ENCODE measurements at regions not wholly inside any gene's neighbourhood (a gene's known extent, or its start where the extent isn't known, plus 50 kb on each side); places are given as distances from the start of the nearest gene placed in this dataset.

DNA sequence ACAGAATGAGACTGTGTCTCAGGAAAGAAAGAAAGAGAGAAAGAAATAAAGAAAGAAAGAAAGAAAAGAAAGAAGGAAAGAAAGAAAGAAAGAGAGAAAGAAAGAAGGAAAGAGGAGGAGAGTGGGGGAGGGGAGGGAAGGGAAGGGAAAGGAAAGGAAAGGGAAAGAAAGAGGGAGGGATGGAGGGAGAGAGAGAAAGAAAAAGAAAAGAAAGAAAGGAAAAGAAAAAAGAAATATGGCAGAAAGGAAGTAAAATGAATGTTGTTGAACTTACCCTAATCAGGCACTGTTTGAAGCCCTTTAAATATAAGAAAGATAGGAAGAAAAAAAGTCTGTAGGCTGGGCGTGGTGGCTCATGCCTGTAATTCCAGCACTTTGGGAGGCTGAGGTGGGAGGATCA is 276.1 kb downstream of the INSC start:
- no peak for DNase-seq

DNA sequence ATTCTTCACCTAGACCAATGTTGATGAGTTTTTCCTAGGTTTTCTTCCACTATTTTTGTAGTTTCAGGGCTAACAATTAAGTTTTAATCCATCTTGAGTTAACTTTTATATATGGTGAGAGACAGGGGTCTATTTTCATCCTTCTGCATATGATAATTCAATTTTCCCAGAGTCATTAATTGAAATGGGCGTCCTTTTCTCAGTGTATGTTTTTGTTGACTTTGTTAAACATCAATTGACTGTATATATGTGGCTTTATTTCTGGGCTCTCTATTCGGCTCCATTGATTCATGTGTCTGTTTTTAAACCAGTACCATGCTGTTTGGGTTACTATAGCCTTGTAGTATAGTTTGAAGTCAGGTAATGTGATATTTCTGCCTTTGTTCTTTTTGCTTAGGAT is 282.1 kb downstream of the INSC start:
- DNase-seq: no peak

DNA sequence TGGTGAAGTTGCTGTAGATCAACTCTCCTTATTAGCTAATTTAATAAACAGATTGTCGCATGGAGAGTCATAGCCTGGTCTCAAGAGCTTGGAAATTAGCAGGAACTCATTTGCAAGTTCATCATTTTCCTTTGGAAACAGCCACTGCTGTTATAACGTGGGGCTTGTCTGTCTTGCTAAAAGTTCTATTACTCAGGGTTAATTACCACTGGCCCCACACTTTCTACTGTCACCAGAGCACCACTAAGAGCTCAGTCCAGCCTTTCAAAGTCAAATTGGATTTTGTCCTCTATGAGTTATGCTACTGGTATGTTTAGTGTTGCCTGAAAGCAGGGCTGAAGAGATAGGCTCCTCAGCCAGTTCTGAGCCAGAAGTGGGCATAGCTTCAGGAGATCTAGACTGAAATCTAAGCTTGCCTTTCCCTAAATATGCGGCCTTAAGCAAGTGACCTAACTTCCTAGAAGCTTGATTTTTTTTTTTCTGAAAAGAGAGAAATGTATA is 292.2 kb downstream of the INSC start:
- no peak for DNase-seq

DNA sequence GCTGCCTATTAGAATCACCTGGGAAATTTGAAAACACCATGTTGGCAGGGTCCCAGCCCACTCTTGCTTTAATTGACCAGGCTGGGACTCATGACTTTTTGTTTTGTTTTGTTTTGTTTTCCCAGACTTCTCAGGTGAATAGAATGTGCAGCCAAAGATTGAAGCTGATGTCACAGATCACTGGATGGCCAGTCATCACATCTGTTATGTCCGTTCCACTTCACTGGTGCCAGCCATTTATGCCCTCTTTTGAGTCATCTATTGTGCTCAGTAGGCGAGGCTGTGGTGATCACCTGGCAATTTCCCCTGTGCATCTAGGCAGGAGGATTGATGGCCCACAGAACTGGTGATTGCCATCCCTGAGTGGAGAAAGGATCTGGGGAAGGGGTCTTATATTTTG is 297.3 kb downstream of the INSC start:
- no peak for DNase-seq

DNA sequence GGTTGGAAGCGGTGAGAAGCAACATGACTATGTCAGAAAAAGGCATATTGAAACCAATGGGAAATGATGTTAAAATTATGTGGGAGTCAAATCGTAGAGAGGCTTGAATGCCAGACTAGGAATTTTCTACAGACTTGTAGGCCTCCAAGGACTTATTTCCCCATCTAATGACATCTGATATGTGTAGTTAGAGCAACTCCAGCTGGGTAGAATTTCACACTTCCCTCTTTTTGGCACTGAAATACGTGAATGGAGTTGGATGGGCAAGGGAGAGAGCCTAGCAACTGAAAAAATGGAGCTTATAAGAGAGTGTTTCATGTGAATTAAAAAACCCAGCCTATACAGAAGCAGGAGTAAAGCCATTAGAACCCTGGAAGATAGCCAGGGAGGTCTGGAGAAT is 304.2 kb downstream of the INSC start:
- no peak for DNase-seq

DNA sequence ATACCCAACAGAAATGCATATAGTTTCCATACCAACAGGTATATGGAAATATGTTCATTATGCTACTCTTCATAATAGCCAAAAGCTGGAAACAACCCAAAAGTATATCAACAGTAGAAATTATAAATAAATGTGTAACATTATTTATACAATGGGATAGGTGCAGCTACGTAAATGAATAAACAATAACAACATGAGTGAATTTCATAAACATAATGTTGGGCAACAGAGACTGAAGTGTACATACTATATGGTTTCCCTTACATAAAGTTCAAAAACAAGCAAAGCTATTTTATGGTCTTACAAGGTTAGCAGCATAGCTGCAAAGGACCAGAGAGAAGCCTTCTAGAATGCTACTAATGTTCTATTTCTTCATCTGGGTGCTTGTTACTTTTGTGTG is 305.0 kb downstream of the INSC start:
- no peak for DNase-seq

DNA sequence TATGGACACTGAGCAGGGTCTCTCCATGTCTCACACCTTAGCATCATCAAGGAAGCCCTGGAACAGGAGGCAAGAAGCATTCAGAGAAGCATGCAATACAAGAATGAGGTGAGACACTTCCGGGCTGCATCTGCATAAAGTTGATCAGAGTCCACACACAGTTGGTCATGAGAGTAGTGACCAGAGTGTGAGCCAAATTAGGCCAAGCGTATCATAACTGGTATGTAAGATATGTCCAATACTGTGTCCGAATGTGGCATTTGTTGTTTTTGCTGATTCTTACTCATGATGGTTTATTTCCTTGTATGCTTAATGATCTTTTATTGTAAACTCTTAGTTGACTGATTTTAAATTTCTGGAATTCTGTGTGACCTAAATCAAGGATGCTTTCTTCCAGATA is 315.7 kb downstream of the INSC start:
- DNase-seq: no peak

DNA sequence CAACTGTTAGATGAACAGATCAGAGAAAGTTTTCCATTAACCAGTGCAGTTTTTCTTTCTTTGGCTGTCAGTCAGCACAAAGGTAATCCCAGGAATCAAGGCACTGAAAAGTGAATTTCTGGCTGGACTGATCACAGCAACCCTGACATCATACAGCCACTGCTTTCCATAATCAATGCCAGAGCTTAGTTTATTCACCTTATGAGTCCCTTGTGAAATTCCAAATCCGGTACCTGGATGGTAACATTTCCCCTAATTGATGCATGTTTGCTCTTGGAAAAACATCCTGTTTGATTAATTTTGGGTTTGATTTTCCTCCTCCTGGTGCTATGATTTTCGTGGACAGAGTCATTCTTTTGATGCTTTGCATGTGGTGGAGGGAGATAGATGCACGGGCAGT is 319.8 kb downstream of the INSC start:
- DNase-seq: no peak

DNA sequence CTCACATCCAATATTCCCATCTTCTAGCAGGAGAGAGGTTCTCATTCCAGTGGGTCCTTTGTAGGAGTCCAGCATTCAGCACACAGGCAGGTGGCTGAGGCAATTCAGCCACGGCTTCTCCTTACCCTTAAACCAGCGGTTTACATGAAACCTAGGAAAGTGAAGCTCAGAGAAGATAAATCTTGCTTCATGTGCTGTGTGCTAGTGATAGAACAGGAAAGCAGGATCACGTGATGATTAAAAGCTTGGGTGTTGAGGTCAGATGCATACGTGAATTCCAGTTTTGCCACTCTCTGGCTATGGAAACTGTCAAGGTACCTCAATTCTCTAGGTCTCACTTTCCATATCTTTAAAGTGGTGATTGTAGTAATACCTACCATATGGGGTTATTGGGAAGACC is 331.6 kb downstream of the INSC start:
- no peak for DNase-seq

DNA sequence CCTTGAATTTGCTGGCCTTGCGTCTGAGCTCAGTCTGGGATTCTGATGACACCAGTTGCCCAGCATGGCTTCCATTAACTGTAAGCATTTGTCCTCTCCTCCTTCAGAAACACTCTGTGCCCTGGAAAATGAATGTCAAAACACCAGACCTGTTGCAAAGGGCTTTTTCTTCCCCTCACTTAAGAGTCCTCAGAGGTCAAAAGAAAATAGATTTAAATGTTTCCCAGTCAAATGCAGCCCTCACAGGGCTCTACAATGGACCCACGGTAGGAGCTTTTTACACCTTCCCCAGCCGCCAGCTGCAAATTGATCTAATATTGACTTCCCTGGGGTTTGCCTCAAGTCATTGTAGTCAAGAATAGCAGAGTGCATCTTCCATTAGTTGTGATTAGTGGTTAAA is 332.2 kb downstream of the INSC start:
- no peak for DNase-seq

DNA sequence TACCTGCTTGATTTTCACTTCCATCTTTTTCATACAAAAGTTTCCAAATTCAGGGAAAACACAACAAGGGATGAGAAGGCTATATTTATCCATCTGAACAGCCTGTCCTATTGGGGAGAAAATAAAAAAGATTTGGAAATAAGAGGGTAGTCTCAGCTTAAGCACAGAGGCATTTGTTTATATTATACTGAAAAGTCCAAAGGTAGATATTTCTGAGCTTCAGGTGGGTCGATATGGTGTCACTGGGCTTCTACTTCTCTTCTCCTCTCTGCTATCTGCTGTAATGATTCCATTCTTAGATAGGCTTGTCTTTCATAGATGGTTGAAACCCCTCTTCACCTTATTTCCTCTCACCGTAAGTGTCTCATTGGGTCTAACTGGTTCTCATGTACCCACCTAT is 337.0 kb downstream of the INSC start:
- DNase-seq: no peak

DNA sequence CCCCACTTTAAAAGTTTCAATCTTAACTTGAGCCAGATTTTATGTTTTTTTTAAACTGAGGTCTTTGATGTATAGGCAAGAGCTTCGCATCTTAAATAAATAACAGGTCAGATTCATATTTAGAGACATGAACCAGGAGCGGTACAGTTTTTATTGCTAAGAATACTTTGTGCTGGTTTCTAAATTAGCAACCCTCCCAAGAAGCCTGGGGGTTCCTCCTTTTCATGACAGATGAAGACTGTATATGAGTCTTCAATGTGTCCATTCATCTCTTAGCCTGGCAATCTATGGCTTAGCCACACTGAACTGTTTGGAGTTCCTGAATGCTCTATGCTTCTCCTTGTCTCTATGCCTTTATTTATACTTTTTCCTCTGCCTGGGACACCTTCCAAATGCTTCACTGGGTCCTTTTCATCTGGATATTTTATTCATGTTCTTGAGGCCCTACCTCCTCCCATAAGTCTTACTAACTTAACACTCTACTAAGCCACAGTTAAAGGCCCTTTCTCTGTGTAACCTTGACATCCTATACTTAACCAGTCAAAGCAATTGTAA is 338.6 kb downstream of the INSC start:
- DNase-seq: no peak

DNA sequence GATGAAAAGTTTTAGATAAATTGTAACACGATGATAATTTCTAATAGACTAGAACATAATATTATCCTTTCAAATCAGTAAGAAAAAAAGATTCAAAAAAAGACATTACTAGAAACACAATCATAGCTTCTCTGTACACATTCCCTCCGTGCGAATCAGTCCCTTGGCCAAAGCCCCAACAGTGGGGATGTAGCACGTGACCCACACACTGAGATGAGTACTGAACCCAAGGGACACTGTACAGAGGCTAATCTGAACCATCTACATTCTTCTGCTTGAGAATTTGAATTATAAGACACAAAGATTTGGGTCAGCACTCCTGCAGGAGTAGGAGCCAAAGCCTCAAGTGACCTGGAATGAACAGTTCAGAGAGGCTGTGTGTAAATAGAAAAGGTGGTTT is 353.7 kb downstream of the INSC start:
- DNase-seq: no peak

DNA sequence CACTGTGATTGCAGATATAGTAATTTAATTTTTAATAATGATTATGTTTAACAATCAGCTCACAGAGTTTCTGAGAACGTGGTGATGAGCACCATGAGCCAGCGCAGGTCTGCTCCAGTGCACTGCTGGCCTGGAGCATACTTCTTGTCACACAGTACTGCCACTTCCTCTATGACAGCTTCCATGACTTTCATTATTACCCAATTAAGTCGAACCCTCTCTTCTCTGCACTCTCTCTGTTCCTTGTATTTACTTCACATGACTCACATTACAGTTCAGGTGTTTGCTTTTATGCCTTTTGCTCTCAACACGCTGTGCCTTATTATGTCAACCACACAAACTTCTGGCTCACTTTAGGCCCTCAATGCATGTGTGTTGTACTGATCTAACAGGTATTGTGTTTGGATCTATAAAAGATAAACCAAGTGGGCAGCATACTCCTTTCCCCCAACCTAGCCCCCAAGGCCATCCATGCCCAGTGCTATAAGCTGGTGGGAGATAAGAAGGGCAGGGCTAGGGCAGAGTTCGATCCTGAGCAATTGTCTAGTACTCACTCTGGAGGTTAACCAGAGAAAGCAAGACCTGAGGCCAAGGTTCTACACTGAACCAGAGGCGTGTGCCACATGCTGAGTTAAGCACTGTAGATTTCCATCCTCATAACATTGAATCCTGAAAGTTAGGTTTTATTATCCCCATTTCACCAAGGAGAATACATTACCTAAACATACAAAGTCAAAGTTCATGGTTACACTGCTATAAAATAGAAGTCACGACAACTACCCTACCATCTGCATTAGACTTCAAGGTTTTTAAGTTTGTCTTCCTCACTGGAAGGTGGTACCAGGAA is 356.5 kb downstream of the INSC start:
- no peak for DNase-seq

DNA sequence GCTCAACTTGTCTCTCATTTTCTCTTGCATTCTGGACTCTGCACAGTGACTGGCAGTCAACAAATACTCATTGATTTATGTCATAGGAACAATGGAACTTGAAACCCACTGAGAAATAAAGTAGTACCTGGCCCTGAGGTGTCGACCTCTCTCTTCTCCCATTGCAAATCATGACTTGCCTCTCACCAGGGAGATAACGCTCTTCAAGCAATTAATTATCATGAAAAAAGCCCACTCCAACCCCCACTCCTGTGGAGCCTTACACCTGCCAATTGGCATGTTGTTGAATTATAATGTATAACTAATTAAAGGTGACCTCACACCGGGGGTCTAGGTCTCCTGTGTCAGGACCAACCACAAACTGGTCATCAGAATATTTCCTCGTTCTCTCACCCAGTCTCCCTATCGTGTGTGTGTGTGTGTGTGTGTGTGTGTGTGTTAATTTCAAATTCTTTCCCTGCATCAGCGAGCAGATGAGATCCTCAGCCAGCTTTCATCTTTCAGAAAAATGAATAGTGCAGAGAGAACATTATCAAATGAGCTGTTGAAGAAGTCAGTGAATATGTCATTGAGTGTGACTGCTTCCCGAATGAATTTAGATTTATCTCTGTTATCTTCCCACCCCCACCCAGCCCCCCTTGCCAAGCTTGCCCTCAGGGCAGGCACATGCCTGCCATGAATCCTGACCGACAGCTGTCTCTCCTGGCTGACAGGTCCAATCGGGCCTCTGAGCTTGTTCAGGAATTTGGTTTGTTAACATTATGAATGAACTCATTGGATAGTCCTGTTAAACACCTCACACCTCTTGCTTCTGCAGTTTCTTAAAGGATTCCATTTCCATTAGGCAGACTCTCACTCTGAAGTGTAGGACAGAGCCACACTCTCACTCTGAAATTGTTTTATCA is 357.4 kb downstream of the INSC start:
- DNase-seq: no peak

DNA sequence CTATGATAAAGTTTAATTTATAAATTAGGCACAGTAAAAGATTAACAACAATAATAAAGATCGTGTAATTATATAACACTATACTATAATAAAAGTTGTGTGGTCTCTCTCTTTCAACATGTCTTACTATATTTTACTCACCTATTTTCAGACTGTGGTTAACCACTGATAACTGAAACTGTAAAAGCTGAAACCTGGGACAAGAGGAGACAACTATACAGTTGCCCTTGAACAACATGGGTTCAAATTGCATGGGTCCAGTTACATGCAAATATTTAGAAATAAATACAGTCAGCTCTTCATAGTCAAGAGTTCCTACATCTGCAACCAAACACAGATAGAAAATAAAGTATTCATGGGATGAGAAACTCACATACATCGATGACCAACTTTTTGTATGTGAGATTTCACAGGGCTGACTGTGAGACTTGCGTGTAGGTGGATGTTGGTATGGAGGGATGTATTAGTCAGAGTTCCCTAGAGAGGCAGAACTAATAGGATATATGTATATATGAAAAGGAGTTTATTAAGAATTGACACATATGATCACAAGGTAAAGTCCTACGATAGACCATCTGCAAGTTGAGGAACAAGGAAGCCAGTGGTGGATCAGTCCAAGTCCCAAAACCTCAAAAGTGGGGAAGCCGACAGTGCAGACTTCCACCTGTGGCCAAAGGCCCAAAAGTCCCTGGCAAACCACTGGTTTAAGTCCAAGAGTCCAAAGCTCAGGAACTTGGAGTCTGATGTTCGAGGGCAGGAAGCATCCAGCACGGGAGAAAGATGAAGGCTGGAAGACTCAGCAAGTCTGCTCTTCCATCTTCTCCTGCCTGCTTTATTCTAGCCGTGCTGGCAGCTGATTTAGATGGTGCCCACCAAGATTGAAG is 359.5 kb downstream of the INSC start:
- no peak for DNase-seq

DNA sequence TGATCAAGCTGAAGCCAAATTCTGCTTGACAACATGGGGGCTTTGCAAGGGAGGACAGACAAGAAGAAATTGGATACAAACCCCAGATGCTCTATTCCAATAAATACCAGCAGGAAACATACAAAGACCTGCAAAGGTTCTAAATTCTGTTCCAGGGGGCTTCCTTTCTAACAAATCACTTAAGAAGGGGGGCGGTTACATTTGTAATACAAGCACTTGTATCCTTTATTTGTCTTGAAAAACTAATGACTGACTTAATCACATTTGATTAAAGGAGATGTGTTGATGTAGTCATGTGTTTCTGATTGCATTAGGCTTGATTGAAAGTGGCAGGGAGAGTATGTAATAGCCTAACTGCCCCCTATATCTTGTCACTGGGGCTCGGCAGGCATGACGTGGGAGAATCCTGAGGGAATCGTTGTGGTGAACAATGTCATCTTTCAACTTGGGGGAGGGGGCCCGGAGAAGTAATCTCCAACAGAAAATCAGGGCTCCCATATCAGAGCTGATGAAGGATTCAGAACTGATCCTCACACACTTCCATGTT is 361.7 kb downstream of the INSC start:
- DNase-seq: no peak

DNA sequence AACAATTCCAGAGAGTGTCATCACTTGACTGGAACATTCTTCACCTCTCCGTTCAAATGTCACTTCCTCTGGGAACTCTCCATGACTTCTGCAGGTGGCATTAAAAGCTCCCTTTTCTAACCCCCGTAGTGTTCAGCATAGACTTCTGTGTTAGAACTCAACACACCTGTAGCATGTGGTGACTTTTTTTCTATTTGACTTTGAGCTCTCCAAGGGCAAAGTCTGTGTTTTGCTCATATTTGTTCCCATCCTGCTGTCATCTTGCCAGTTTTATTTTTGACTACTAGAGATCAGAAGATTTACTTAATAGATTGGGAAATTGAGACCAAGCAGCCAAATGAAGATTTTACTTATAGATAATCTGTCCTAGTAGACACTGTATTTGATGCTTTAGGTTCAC is 367.1 kb downstream of the INSC start:
- DNase-seq: no peak

DNA sequence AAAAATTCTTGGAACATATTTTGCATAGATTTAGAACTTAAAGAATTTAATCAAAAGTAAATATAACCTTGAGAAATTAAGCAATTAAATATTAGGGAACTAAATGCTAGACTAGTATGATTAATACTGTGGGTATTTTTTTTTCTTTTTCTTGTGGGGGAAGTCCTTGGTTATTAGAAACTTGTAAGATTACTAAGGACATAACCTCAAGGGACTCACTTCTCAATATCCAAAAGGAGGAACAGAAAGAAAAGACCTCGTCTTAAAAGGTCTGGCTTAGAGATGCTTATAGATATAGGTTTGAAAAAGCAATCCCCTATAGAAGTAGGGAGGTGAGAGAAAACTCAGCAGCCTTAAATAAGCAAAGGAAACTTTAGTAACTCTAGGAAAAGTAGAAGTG is 368.5 kb downstream of the INSC start:
- no peak for DNase-seq

DNA sequence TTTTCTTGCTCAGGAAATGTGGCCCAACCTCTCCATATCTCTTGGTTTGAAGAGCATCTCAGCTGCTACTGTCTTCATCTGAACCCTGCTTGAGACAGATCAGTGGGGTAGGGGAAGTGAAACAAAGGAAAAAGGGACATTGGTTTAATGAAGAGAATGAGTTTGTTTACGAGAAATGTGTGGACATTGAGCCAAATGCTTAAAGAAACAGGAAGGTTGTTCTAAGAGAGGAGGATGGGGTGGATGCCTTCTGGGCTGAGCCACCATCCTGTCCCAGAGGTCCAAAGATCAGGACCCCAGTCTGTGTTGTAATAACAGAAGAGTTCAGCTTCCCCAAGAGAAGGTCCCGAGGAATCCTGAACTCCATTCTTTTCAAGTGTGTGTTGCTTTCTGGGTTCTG is 369.7 kb downstream of the INSC start:
- no peak for DNase-seq

DNA sequence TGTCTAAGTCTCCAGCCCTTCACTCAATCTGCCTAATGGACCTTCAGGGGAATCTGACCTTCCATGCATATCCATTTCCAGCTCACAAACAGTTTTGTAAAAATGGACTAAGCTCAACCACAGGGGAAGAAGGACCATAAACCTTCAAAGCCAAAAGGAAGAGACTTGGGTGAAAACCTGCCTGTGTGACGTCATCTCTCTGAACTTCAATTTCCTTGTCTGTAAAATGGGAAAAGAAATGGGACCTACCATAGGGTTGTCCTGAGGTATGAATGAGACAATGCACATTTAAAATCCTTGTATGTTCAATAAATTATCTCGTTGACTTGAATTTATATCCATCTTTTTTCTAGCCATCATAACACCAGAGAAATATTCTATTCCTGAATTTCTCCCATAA is 370.7 kb downstream of the INSC start:
- DNase-seq: no peak

DNA sequence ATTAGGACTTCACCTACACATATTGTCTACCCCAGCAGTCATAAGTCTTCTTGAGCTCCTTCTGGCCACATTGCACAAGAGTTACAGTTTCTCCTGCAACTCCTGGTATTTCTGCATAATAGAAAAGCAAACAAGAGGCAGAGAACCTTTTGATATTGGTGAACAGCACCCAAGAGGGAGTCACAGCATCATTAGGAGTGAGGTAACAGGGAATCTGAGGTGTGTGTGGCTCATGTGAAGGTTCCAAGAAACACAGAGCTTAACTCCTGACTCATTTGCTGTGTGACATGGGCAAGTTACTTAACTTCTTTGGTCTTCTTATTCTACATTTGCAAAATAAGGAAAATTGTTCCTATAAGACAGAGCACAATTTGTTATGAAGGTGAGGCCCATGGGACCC is 374.6 kb downstream of the INSC start:
- no peak for DNase-seq
